AML-193 (cell line): ENCODE measurements at regions not wholly inside any gene's neighbourhood (a gene's known extent, or its start where the extent isn't known, plus 50 kb on each side); places are given as distances from the start of the nearest gene placed in this dataset.
A peak's percentile ranks its signal among the peaks of the same experiment; 100 is the strongest.

ENCODE experiments used
- DNase-seq, 2 experiments: peaks; one replicate each; lab custom pipeline; 2025; lab: John Stamatoyannopoulos, UW

- peak; percentile 27 to 32 for DNase-seq
These were observed 73.9 kb upstream of the SLC10A2 start for GRCh38 chr13:103140001-103140671.

- DNase-seq = no peak
These were observed 68.1 kb upstream of the SLC10A2 start for GRCh38 chr13:103134271-103134670.

- DNase-seq = no peak
These were observed 67.3 kb upstream of the SLC10A2 start for GRCh38 chr13:103133556-103133955.

GRCh38 chr13:103130681-103131210 lies 64.5 kb upstream of the SLC10A2 start:
- DNase-seq = no peak

- no peak for DNase-seq
These were observed 63.9 kb upstream of the SLC10A2 start for GRCh38 chr13:103130146-103130545.
